ENCODE measurements at regions not wholly inside any gene's neighbourhood (a gene's known extent, or its start where the extent isn't known, plus 50 kb on each side); places are given as distances from the start of the nearest gene placed in this dataset.

DNA sequence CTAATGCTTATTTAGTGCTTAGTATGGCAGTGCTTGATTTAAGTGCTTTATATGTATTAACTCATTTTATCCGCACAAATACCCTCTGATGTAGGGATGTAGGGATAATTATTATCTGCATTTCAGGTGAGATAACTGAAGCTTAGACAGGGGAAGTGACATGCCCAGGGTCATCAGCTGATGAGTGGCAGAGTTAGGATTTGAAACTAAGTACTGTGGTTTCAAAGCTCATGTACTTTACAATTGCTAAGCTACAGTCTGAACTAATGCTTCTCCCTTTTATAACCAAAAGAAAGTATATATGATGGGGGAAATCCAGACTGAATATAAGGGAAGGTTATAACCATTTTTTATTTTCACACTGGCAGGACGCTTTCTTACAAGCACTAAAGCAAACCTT is 229.6 kb upstream of the NAV3 start:
- TF ChIP-seq, protein P1, sequence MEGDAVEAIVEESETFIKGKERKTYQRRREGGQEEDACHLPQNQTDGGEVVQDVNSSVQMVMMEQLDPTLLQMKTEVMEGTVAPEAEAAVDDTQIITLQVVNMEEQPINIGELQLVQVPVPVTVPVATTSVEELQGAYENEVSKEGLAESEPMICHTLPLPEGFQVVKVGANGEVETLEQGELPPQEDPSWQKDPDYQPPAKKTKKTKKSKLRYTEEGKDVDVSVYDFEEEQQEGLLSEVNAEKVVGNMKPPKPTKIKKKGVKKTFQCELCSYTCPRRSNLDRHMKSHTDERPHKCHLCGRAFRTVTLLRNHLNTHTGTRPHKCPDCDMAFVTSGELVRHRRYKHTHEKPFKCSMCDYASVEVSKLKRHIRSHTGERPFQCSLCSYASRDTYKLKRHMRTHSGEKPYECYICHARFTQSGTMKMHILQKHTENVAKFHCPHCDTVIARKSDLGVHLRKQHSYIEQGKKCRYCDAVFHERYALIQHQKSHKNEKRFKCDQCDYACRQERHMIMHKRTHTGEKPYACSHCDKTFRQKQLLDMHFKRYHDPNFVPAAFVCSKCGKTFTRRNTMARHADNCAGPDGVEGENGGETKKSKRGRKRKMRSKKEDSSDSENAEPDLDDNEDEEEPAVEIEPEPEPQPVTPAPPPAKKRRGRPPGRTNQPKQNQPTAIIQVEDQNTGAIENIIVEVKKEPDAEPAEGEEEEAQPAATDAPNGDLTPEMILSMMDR (IDR thresholded peaks at IDR 0.05; ENCODE audit: low read length, missing control alignments), result no peak
- no peak for DNase-seq (ENCODE audit: low read depth)
- no peak overlapping the region for H3K4me3 ChIP-seq (replicated peaks; ENCODE audit: low read depth, low read length)

DNA sequence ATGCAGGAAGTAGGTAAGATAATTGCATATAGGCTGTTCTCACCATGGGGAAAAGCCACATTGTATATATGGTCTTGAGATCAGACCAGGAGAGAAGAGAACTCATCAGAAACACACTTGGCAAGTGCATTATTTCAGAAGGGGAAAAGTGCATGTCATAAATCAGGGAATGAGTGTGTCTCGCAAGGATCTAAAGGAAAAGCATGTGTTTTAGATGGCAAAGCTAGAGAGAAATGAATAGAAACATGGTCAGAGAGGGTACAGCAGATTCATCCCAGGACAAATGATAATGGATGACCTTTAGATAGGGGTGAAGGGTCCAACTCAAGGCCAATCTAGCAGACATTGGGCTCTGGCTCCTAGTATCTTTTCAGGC is 230.2 kb upstream of the NAV3 start:
- no peak for DNase-seq (ENCODE audit: low read depth)
- TF ChIP-seq, protein P1 (IDR thresholded peaks at IDR 0.05; ENCODE audit: low read length, missing control alignments), result no peak
- H3K4me3 ChIP-seq (replicated peaks; ENCODE audit: low read depth, low read length), result no peak overlapping the region

DNA sequence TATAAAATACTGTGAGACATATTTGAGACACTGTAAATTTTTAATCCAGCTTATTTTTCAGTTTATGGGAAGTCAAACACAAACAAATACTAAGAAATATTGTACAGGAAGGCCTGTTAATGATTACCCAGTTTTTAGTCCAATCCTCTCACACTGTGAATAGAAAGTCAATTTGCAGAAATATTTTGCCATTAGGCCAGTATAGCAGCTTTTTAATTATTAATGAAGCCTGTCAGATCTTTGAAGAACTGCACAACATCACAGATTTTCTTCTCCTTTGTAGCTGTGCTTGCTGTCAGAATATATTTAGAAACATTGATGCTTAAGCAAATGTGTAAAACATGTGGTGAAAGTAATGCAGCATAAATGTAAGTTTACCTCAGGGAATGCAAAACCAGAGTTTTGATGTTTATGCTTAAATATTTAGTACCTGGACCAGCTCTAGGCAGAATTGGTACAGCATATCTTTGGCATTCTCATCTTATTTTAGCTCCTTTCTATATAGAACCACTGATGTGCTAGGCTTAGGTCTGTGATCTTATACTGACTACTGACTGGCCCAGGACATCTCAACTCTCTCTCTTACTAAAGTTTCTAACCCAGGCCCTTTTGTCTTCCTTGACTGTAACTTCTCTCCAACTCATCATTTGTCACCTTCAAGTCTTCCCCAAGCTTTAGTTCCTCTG is 230.8 kb upstream of the NAV3 start:
- H3K4me3 ChIP-seq (replicated peaks; ENCODE audit: low read depth, low read length), result no peak overlapping the region

DNA sequence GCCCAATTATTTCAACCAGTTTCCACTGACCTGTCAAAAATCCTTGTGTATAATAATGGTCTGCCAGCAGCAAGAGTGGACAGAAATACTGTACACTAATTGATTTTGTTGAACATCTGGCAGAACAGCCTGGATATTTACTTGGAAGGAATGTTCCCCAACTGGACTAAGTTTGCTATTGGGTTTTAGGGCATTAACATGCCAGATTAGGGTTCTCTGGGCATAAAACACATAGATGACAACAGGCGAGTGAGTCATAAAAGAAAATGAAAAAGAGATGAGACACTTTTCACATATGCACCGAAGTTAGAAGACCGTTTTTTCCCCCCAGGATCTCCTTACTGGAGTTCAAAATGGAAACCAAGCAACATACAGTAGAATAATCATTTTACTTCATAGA is 236.3 kb upstream of the NAV3 start:
- TF ChIP-seq, protein P1 (IDR thresholded peaks at IDR 0.05; ENCODE audit: low read length, missing control alignments), result no peak
- no peak overlapping the region for H3K4me3 ChIP-seq (replicated peaks; ENCODE audit: low read depth, low read length)
- no peak for DNase-seq (ENCODE audit: low read depth)

More for the DNA sequence above, 230.8 kb upstream of the NAV3 start:
- DNase-seq (ENCODE audit: low read depth), result no peak
- TF ChIP-seq, protein P1 (IDR thresholded peaks at IDR 0.05; ENCODE audit: low read length, missing control alignments), result no peak

DNA sequence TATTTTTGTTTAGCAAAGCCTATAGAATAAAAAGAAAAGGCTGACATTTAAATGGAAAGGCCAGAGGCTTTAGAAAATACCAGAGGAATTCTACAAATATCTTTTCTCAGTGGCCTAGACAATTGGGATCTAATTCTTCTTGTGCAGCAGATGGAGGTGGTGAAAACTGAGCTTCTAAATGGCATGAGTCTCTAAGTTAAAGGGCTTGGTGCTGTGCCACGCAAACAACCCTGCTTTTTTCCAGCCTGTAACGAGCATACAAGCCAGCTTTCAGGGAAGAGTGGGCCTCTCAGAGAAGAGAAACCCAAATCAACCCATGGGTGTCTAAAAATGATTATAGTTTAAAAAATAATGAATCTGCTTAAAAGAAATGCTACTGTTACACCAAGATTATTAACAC is 237.9 kb upstream of the NAV3 start:
- DNase-seq (ENCODE audit: low read depth), result no peak
- TF ChIP-seq, protein P1 (IDR thresholded peaks at IDR 0.05; ENCODE audit: low read length, missing control alignments), result no peak
- H3K4me3 ChIP-seq (replicated peaks; ENCODE audit: low read depth, low read length), result no peak overlapping the region

DNA sequence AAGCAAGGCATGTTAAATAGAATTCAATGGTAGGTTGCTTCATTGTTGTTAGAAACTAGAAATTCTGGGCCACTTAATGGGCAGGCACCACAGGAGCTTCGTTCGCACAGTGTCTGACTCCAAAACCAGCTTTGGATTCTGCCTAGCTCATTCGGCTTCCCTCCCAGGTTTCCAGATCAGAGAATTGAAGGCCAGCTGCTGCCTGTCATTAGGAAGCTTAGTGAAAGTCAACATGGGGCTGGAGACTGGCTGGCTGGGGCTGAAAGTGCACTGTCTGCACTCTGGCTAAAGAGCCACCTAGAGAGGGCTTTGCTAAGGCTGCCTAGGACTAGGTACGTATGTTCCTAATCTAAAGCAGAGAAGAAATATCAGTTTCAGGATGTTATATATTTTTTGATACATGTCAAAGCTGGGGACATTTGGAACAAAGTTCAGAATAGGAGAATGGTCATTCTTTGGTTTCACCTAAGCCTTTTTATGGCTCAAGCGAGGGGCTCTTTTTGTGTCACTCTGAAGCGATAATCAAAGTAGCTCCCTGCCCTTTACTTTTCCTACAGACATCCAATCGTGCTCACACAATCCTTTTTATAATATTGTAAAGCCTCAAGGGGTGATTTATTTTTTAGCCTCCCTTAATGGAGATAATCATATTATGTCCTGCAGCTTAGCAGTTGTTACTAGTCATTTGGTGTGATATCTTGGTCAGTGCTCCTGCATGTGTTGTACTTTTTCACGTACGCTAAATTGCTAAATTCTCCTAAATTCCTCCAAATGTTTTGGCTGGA is 238.5 kb upstream of the NAV3 start:
- TF ChIP-seq, protein P1 (IDR thresholded peaks at IDR 0.05; ENCODE audit: low read length, missing control alignments), result no peak
- no peak for DNase-seq (ENCODE audit: low read depth)
- H3K4me3 ChIP-seq (replicated peaks; ENCODE audit: low read depth, low read length), result no peak overlapping the region

Data from fibroblast of pulmonary artery (primary cell).